ENCODE measurements at regions not wholly inside any gene's neighbourhood (a gene's known extent, or its start where the extent isn't known, plus 50 kb on each side); places are given as distances from the start of the nearest gene placed in this dataset.

DNA sequence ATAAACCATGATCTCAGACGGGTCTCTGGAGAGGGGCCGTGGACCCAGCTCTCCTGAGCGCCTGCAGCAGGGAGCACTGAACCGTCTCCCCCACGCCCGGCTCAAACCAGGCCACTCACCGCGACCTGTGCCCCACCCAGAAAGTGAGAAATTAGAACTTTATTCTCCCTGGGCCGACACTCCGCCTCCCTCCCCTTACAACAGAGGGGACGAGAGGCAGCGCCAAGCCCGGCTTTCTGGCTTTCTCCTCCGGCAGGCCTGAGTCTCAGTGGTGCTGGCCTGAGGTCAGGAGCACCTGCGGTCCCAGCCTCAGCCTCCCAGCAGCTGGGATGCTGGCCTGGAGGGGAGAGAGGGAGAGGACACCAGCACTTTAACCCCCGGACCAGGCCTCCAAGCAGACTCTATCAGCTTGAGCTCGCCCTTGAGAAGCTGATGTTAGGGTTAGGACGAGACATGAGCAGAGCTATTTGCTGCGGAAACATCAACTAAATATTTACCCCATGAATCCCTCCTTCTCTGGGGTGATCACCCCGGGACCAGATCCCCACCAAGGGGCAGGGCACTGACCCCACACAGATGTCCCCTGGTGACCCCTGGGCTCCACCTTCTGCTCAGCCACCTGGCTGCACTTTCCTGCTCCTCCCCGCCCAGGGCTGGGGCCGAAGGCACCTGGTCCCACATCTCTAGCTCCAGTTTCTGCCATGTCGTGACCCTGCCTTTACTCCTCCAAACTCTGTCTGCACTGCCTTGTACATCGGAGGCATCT, 856.3 kb upstream of the SALL3 start:
- Histone ChIP-seq H3K9me3 (no peaks in the 10 kb centered on the region), H3K27me3 (no peaks in the 10 kb centered on the region), H3K4me1 (no peaks in the 10 kb centered on the region), H3K27ac (no peak overlapping the region), H3K4me3 (no peak overlapping the region), H3K36me3 (no peaks in the 10 kb centered on the region)
- intact Hi-C loops (cut with DNase I; ENCODE audit: low total_unique reads) (no loop called here), in situ Hi-C loops (cut with MboI; ENCODE audit: low pct_ligation_motif_present in 1 of 4, low pct_unique_long_range_greater_than_20kb in 1 of 4, low sequenced_read_pairs in 3 of 4) (no loop called here)
- 81% methylated on average over 24 of the region's 24 CpGs; no CpG with 5 or more reads in 1 of the 2 donors for WGBS, 2 donors (ENCODE audit: low coverage in 1 of 2)
- TF ChIP-seq EP300 (IDR thresholded peaks at IDR 0.05; ENCODE audit: low read depth) (no peak), POLR2A (IDR thresholded peaks at IDR 0.05) (no peak), POLR2AphosphoS5 (IDR thresholded peaks at IDR 0.05) (no peak)
- TF ChIP-seq, protein P1, sequence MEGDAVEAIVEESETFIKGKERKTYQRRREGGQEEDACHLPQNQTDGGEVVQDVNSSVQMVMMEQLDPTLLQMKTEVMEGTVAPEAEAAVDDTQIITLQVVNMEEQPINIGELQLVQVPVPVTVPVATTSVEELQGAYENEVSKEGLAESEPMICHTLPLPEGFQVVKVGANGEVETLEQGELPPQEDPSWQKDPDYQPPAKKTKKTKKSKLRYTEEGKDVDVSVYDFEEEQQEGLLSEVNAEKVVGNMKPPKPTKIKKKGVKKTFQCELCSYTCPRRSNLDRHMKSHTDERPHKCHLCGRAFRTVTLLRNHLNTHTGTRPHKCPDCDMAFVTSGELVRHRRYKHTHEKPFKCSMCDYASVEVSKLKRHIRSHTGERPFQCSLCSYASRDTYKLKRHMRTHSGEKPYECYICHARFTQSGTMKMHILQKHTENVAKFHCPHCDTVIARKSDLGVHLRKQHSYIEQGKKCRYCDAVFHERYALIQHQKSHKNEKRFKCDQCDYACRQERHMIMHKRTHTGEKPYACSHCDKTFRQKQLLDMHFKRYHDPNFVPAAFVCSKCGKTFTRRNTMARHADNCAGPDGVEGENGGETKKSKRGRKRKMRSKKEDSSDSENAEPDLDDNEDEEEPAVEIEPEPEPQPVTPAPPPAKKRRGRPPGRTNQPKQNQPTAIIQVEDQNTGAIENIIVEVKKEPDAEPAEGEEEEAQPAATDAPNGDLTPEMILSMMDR (IDR thresholded peaks at IDR 0.05) = no peak
- no peak for DNase-seq

DNA sequence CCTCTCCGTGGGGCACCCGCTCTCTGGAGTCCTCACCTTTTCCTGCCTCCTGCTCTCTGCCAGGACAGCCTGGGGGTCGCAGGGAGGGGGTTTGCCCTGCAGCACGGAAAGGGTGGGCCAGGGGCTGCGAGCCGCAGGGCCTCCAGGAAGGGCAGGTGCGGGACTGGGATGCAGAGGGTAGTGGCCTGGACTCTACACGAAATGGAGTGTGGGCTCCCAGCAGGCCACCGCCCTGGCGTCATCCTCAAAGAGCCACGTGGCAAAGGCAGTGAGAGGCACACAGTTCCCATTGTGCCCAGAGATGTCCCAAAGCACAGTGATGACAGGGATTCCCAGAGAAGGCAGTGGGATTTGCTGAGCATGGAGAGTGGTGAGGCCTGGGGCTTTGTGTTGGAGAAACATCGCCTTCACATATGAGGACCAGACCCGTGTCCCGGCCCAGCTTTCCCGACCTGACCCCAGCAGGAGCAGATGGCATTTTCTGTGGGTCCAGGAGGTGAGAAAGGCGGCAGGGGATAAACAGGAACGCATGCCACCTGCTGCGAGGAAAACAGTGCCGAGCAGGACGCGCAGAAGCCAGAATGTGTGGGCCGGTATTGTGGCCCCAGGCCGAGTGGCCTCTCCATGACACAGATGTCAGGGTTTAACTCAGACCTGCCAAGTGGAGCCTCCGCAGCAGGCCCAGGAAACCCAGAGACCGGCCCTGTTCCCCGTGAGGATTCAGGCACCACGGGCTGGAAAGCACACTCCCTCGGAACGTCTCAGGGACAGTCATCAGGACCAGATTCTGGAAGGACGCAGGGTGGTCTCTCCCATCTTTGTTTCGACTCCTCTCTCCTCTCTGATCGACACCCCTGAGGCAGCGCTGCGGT, 855.5 kb upstream of the SALL3 start:
- no peak for DNase-seq
- H3K27ac ChIP-seq = no peak overlapping the region
- no peaks in the 10 kb centered on the region for H3K9me3 ChIP-seq
- no peaks in the 10 kb centered on the region for H3K27me3 ChIP-seq
- 88 to 91% methylated on average over 14 to 30 of the region's 34 CpGs for WGBS, 2 donors (ENCODE audit: low coverage in 1 of 2)
- in situ Hi-C loops (cut with MboI; ENCODE audit: low pct_ligation_motif_present in 1 of 4, low pct_unique_long_range_greater_than_20kb in 1 of 4, low sequenced_read_pairs in 3 of 4) = no loop called here
- H3K4me1 ChIP-seq = no peaks in the 10 kb centered on the region
- intact Hi-C loops (cut with DNase I; ENCODE audit: low total_unique reads) = no loop called here
- H3K36me3 ChIP-seq = no peaks in the 10 kb centered on the region
- TF ChIP-seq, protein P1 (IDR thresholded peaks at IDR 0.05) = no peak
- TF ChIP-seq POLR2A (IDR thresholded peaks at IDR 0.05) (no peak), POLR2AphosphoS5 (IDR thresholded peaks at IDR 0.05) (no peak), EP300 (IDR thresholded peaks at IDR 0.05; ENCODE audit: low read depth) (no peak)
- no peak overlapping the region for H3K4me3 ChIP-seq

DNA sequence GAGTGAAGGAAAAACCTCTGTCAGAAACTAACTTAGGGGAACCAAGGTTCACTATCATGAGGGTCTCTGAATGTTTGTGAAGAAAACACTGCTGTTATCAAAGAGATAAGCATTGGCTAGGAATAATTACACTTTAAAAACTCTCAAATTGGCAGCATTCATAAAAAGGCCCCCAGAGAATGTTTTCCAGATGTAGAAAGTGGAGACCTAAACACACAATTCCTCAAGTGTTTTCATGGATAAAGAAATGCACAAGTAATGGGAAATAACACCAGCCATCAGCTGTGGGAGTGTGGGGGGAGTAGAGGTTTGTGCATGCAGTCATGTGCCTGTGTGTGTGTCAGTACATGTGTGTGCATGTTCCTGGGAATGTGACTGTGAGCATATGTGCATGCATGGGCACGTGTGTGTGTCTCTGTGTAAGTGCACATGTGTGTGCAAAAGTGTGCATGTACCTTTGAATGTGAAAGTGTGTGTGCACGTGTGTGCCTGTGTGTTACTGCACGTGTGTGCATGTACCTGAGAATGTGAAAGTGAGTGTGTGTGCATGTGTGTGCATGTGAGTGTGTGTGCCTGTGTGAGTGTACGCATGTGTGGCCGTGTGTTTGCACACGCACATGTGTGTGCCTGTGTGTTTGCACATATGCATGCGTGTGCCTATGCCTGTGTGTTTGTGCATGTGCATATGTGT, 854.3 kb upstream of the SALL3 start:
- H3K9me3 ChIP-seq = no peaks in the 10 kb centered on the region
- H3K36me3 ChIP-seq = no peaks in the 10 kb centered on the region
- H3K27me3 ChIP-seq = no peaks in the 10 kb centered on the region
- in situ Hi-C loops (cut with MboI; ENCODE audit: low pct_ligation_motif_present in 1 of 4, low pct_unique_long_range_greater_than_20kb in 1 of 4, low sequenced_read_pairs in 3 of 4) = no loop called here
- H3K4me1 ChIP-seq = no peaks in the 10 kb centered on the region
- H3K27ac ChIP-seq = no peak overlapping the region
- intact Hi-C loops (cut with DNase I; ENCODE audit: low total_unique reads) = no loop called here
- TF ChIP-seq POLR2A (IDR thresholded peaks at IDR 0.05) (no peak), EP300 (IDR thresholded peaks at IDR 0.05; ENCODE audit: low read depth) (no peak), POLR2AphosphoS5 (IDR thresholded peaks at IDR 0.05) (no peak)
- TF ChIP-seq, protein P1 (IDR thresholded peaks at IDR 0.05) = no peak
- WGBS, 2 donors (ENCODE audit: low coverage in 1 of 2) = 91% methylated on average over 7 of the region's 7 CpGs; no CpG with 5 or more reads in 1 of the 2 donors
- no peak for DNase-seq
- no peak overlapping the region for H3K4me3 ChIP-seq

DNA sequence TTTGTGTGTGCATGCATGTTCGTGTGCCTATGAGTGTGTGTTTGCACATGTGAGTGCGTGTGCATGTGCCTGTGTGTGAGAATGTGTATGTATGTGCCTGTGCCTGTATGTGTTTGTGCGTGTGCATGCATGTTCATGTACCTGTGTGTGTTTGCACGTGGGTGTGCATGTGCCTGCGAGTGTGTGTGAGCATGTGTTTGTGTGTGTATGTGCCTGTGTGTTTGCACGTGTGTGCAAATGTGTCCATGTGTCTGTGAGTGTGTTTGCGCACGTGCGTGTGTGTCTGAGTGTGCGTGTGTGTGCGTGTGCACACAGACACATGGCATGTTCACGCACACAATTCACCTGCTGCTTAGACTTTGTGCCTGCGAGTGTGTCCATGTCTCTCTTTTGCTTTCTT, 853.5 kb upstream of the SALL3 start:
- Histone ChIP-seq H3K4me1 (no peaks in the 10 kb centered on the region), H3K27ac (no peak overlapping the region), H3K9me3 (no peaks in the 10 kb centered on the region), H3K27me3 (no peaks in the 10 kb centered on the region), H3K36me3 (no peaks in the 10 kb centered on the region), H3K4me3 (no peak overlapping the region)
- intact Hi-C loops (cut with DNase I; ENCODE audit: low total_unique reads) = no loop called here
- TF ChIP-seq POLR2A (IDR thresholded peaks at IDR 0.05) = no peak
- TF ChIP-seq, protein P1 (IDR thresholded peaks at IDR 0.05) = no peak
- TF ChIP-seq EP300 (IDR thresholded peaks at IDR 0.05; ENCODE audit: low read depth) = no peak
- no peak for TF ChIP-seq POLR2AphosphoS5 (IDR thresholded peaks at IDR 0.05)
- WGBS, 2 donors (ENCODE audit: low coverage in 1 of 2) = 96 to 97% methylated on average over 12 to 13 of the region's 13 CpGs
- in situ Hi-C loops (cut with MboI; ENCODE audit: low pct_ligation_motif_present in 1 of 4, low pct_unique_long_range_greater_than_20kb in 1 of 4, low sequenced_read_pairs in 3 of 4) = no loop called here
- DNase-seq = no peak
